ENCODE measurements at regions not wholly inside any gene's neighbourhood (a gene's known extent, or its start where the extent isn't known, plus 50 kb on each side); places are given as distances from the start of the nearest gene placed in this dataset.

DNA sequence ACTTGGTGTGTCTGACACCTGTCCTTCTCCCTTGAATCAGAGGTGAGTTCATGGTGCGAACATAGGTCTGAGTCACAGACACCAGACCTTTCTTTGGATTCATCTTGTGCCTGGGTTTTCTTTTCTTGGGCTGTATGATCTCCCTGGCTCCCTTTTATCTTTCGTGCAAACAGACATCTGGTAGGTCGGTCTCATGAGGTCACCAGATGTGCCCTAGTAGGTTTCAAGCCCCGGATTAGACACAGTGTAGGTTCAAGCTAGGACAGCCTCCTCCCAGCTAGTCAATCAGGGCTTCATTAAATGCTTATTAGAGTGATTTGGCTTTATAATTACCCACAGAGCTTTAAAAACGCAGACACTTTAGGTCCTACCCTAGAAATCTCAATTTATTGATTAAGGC lies 106.0 kb upstream of the MYO10 start (continued):
- TF ChIP-seq CHD1 (IDR thresholded peaks at IDR 0.05; ENCODE audit: low read depth, low read length): no peak
- TF ChIP-seq, protein P1, sequence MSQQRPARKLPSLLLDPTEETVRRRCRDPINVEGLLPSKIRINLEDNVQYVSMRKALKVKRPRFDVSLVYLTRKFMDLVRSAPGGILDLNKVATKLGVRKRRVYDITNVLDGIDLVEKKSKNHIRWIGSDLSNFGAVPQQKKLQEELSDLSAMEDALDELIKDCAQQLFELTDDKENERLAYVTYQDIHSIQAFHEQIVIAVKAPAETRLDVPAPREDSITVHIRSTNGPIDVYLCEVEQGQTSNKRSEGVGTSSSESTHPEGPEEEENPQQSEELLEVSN (IDR thresholded peaks at IDR 0.05): no peak
- no peak for TF ChIP-seq KDM4A (IDR thresholded peaks at IDR 0.05; ENCODE audit: low read depth, low read length, severe bottlenecking)

Data from H1 (cell line).